ENCODE measurements at regions not wholly inside any gene's neighbourhood (a gene's known extent, or its start where the extent isn't known, plus 50 kb on each side); places are given as distances from the start of the nearest gene placed in this dataset.
A peak's percentile ranks its signal among the peaks of the same experiment; 100 is the strongest.

- ATAC-seq (no peak), DNase-seq (ENCODE audit: extremely low read depth in 1 of 4, low spot score in 3 of 4) (no peak), FAIRE-seq (no peak)
- no peak overlapping the region for H2AFZ ChIP-seq (ENCODE audit: low read depth, low read length)
- no peaks in the 10 kb centered on the region for H3K9me1 ChIP-seq (ENCODE audit: control insufficient read depth, insufficient read depth, low read length)
- in situ Hi-C loops (cut with MboI), result no loop called here
- no peak overlapping the region for H3K27ac ChIP-seq (ENCODE audit: extremely low read depth, low read depth, low read length)
- H3K4me1 ChIP-seq (replicated peaks in 1 of 2; ENCODE audit: control insufficient read depth in 2 of 2, insufficient read depth in 2 of 2, low read length in 2 of 2), result no peaks in the 10 kb centered on the region
- intact Hi-C loops (cut with micrococcal nuclease), result no loop called here
- ChIA-PET POLR2A (no interaction called here), CTCF (ENCODE audit: low intra/inter-chr PET ratio) (no interaction called here)
- H3K36me3 ChIP-seq (ENCODE audit: control insufficient read depth, insufficient read depth, low read length), result no peaks in the 10 kb centered on the region
- no peak overlapping the region for H3K9ac ChIP-seq (ENCODE audit: insufficient read depth in 1 of 2, low read depth in 2 of 2, low read length in 2 of 2)
- no TSS peak for BruUV-seq (replicated peaks)
- no peaks in the 10 kb centered on the region for H3K79me2 ChIP-seq (ENCODE audit: control insufficient read depth, insufficient read depth, low read length)
- H3K4me2 ChIP-seq (ENCODE audit: insufficient read depth, low read length), result no peak overlapping the region
- H3K27me3 ChIP-seq (ENCODE audit: control insufficient read depth in 2 of 2, insufficient read depth in 2 of 2, low read length in 2 of 2), result no peaks in the 10 kb centered on the region
- H3K9me3 ChIP-seq (replicated peaks; ENCODE audit: control insufficient read depth, insufficient read depth, low read depth, low read length), result peaks cover 6% of the 10 kb centered on the region; the same call in 1 of the 2 replicates
- no peak overlapping the region for H3K4me3 ChIP-seq
- H4K20me1 ChIP-seq (replicated peaks; ENCODE audit: control insufficient read depth, insufficient read depth, low read length), result no peaks in the 10 kb centered on the region
- no peak for TF ChIP-seq ETS1 (conservative IDR thresholded peaks at IDR 0.05; ENCODE audit: control insufficient read depth, low read depth, low read length)
- TF ChIP-seq GMEB1 (CRISPR knock-in tag; IDR thresholded peaks at IDR 0.05), result no peak
- TF ChIP-seq SRSF9 (IDR thresholded peaks at IDR 0.05; ENCODE audit: borderline replicate concordance, low read depth, low read length), result no peak
- TF ChIP-seq GTF2A2 (tag; IDR thresholded peaks at IDR 0.05), result no peak
- no peak for TF ChIP-seq CREB1 (IDR thresholded peaks at IDR 0.05)
- TF ChIP-seq CREB1 (CRISPR knock-in tag; IDR thresholded peaks at IDR 0.05), result no peak
- no peak for TF ChIP-seq ZNF239 (CRISPR knock-in tag; IDR thresholded peaks at IDR 0.05)
- TF ChIP-seq SNRNP70 (optimal IDR thresholded peaks at IDR 0.05; ENCODE audit: low read depth, low read length), result no peak
- TF ChIP-seq FOS (IDR thresholded peaks at IDR 0.05; ENCODE audit: extremely low read depth, insufficient read length), result no peak
- TF ChIP-seq HDAC8 (tag; IDR thresholded peaks at IDR 0.05), result no peak
- TF ChIP-seq KDM2B (CRISPR knock-in tag; IDR thresholded peaks at IDR 0.05), result no peak
- peak; percentile 70 for TF ChIP-seq NFE2 (IDR thresholded peaks at IDR 0.05; ENCODE audit: low read depth)
- peak; percentile 65 to 69 for TF ChIP-seq TRIM24 (IDR thresholded peaks at IDR 0.05)
- TF ChIP-seq TEAD4 (IDR thresholded peaks at IDR 0.05; ENCODE audit: low read length), result no peak
- TF ChIP-seq TEAD4 (CRISPR knock-in tag; IDR thresholded peaks at IDR 0.05; ENCODE audit: borderline replicate concordance), result no peak
- TF ChIP-seq ZNF57 (CRISPR knock-in tag; IDR thresholded peaks at IDR 0.05), result no peak
- no peak for TF ChIP-seq ZNF436 (CRISPR knock-in tag; IDR thresholded peaks at IDR 0.05)
- peak; percentile 73 for TF ChIP-seq MAFG (tag; conservative IDR thresholded peaks at IDR 0.05)
- no peak for TF ChIP-seq ZNF592 (IDR thresholded peaks at IDR 0.05)
- no peak for TF ChIP-seq ESRRA (IDR thresholded peaks at IDR 0.05; ENCODE audit: borderline replicate concordance, low read depth)
- no peak for TF ChIP-seq SUPT5H (IDR thresholded peaks at IDR 0.05)
- TF ChIP-seq ZNF316 (IDR thresholded peaks at IDR 0.05), result peak; percentile 25
These were observed 806.5 kb upstream of the BRINP3 start for GRCh38 chr1:191284175-191284574.
